SK-N-SH (cell line): ENCODE measurements at regions not wholly inside any gene's neighbourhood (a gene's known extent, or its start where the extent isn't known, plus 50 kb on each side); places are given as distances from the start of the nearest gene placed in this dataset.

Experiments used
- CTCF ChIA-PET: fragments of 300-600, 350-600 bp; formaldehyde crosslinking; extraction: SDS; loops from one replicate; lab custom pipeline; 2021; lab: Yijun Ruan, JAX
- POLR2A ChIA-PET: fragments of 350-600 bp; sonication (Branson Sonifier 250); formaldehyde crosslinking; extraction: SDS; loops from one replicate; lab custom pipeline; 2020; ENCODE audit warnings: antibody characterized with exemption, inconsistent platforms; lab: Yijun Ruan, JAX
- DNase-seq: peaks from one replicate; pipeline ENCODE4 v3.0.0; 2012
- H2AFZ ChIP-seq: fragments of 200-600 bp; sonication (generic); 2 replicates; pipeline ENCODE4 v1.8.1; 2016; ENCODE audit warnings: antibody characterized with exemption, mild to moderate bottlenecking, low read depth
- H3F3A ChIP-seq: fragments of 200-600 bp; sonication (generic); replicated peaks from 2 replicates; pipeline ENCODE3; 2016; ENCODE audit warnings: antibody characterized with exemption, mild to moderate bottlenecking; ENCODE audit not compliant: insufficient read depth
- H3K27ac ChIP-seq, 2 experiments: fragments of 200-500 bp in 1 of 2; fragments of 200-600 bp in 1 of 2; sonication (Bioruptor generic) in 1 of 2; sonication (generic), shearing (Covaris generic) in 1 of 2; 2 replicates each; pipeline versions ENCODE4 v1.5.1 to v1.6.1; 2014 to 2016; ENCODE audit warnings: low read depth in 2 of 2, inconsistent platforms in 1 of 2, low read length in 1 of 2, mild to moderate bottlenecking in 1 of 2, mixed read lengths in 1 of 2
- H3K27me3 ChIP-seq: fragments of 200-600 bp; sonication (generic), shearing (Covaris generic); 2 replicates; pipeline ENCODE4 v1.6.1; 2016; ENCODE audit warnings: mixed run types; ENCODE audit not compliant: insufficient read depth
- H3K36me3 ChIP-seq, 2 experiments: fragments of 200-500 bp in 1 of 2; fragments of 200-600 bp in 1 of 2; sonication (Bioruptor generic) in 1 of 2; sonication (generic) in 1 of 2; replicated peaks in 1 of 2; 2 replicates each; pipeline versions ENCODE3 to v1.5.1; 2014 to 2016; ENCODE audit warnings: low read length in 1 of 2, mild to moderate bottlenecking in 1 of 2; ENCODE audit not compliant: insufficient read depth in 2 of 2, control insufficient read depth in 1 of 2
- H3K4me1 ChIP-seq, 2 experiments: fragments of 200-500 bp in 1 of 2; fragments of 200-600 bp in 1 of 2; sonication (Bioruptor generic) in 1 of 2; sonication (generic), shearing (Covaris generic) in 1 of 2; 2 replicates each; pipeline versions ENCODE4 v1.5.1 to v1.6.1; 2014 to 2016; ENCODE audit warnings: low read depth in 1 of 2, low read length in 1 of 2, mixed run types in 1 of 2; ENCODE audit not compliant: insufficient read depth in 2 of 2, control insufficient read depth in 1 of 2
- H3K4me2 ChIP-seq: fragments of 200-600 bp; sonication (generic), shearing (Covaris generic); 2 replicates; pipeline ENCODE4 v1.6.1; 2017; ENCODE audit warnings: mixed run types
- H3K4me3 ChIP-seq, 2 experiments: fragments of 200-500 bp in 1 of 2; fragments of 200-600 bp in 1 of 2; sonication (Bioruptor generic) in 1 of 2; sonication (generic), shearing (Covaris generic) in 1 of 2; 2 replicates each; pipeline versions ENCODE4 v1.5.1 to v1.8.1; 2014 to 2016; ENCODE audit warnings: low read depth in 2 of 2, inconsistent platforms in 1 of 2, low read length in 1 of 2, mild to moderate bottlenecking in 1 of 2, mixed read lengths in 1 of 2, moderate library complexity in 1 of 2
- H3K79me2 ChIP-seq: fragments of 200-600 bp; sonication (generic); 2 replicates; pipeline ENCODE4 v1.8.1; 2017; ENCODE audit warnings: mild to moderate bottlenecking; ENCODE audit not compliant: insufficient read depth
- H3K9ac ChIP-seq: fragments of 200-600 bp; sonication (generic); 2 replicates; pipeline ENCODE4 v1.6.1; 2017; ENCODE audit warnings: mixed run types
- H3K9me2 ChIP-seq: fragments of 200-600 bp; sonication (generic); 2 replicates; pipeline ENCODE4 v1.6.1; 2017; ENCODE audit warnings: mixed run types
- H3K9me3 ChIP-seq: fragments of 200-600 bp; sonication (generic); 2 replicates; pipeline ENCODE4 v1.6.1; 2017; ENCODE audit warnings: mixed run types, mild to moderate bottlenecking, moderate library complexity
- H4K20me1 ChIP-seq: fragments of 200-600 bp; sonication (generic); 2 replicates; pipeline ENCODE4 v1.6.1; 2017; ENCODE audit warnings: mild to moderate bottlenecking, mixed run types; ENCODE audit not compliant: insufficient read depth
- CHD2 ChIP-seq: fragments of 150-350 bp; IDR thresholded peaks from 2 replicates; pipeline ENCODE4 v1.6.1; 2018; ENCODE audit warnings: low read length; ENCODE audit not compliant: partially characterized antibody
- FOSL2 ChIP-seq: IDR thresholded peaks from 2 replicates; pipeline ENCODE4 v1.4.0; 2012; ENCODE audit warnings: low read depth, mild to moderate bottlenecking, moderate library complexity, borderline replicate concordance
- FOXJ3 ChIP-seq: sonication (generic); formaldehyde crosslinking; IDR thresholded peaks from 2 replicates; pipeline ENCODE4 v1.5.1; 2020; ENCODE audit warnings: mild to moderate bottlenecking, missing genetic modification reagents
- IRF3 ChIP-seq: fragments of 150-350 bp; IDR thresholded peaks from 2 replicates; pipeline ENCODE4 v1.6.1; 2016; ENCODE audit warnings: mild to moderate bottlenecking, low read depth, low read length
- MEF2A ChIP-seq: IDR thresholded peaks from 2 replicates; pipeline ENCODE4 v1.4.0; 2012; ENCODE audit warnings: low read depth, borderline replicate concordance
- POLR2AphosphoS5 ChIP-seq: IDR thresholded peaks from 2 replicates; pipeline ENCODE4 v1.6.1; 2012; ENCODE audit warnings: low read depth, low read length
- RAD21 ChIP-seq: IDR thresholded peaks from 2 replicates; pipeline ENCODE4 v1.6.1; 2012; ENCODE audit warnings: mild to moderate bottlenecking, low read length
- RCOR1 ChIP-seq: fragments of 150-350 bp; IDR thresholded peaks from 2 replicates; pipeline ENCODE4 v1.6.1; 2017; ENCODE audit warnings: antibody characterized with exemption, low read length
- RFX5 ChIP-seq: IDR thresholded peaks from 2 replicates; pipeline ENCODE4 v1.6.1; 2012; ENCODE audit warnings: mild to moderate bottlenecking, improper control_type of control experiment, low read length
- SMC3 ChIP-seq: IDR thresholded peaks from 2 replicates; pipeline ENCODE4 v1.6.1; 2012; ENCODE audit warnings: low read depth, low read length, improper control_type of control experiment
- TAF1 ChIP-seq: IDR thresholded peaks from 2 replicates; pipeline ENCODE4 v1.6.1; 2012; ENCODE audit warnings: low read depth, mild to moderate bottlenecking, low read length, moderate library complexity, borderline replicate concordance
- TCF12 ChIP-seq: IDR thresholded peaks from 2 replicates; pipeline ENCODE4 v1.4.0; 2012
- TEAD4 ChIP-seq: IDR thresholded peaks from 2 replicates; pipeline ENCODE4 v1.4.0; 2012; ENCODE audit warnings: mild to moderate bottlenecking, borderline replicate concordance; ENCODE audit not compliant: insufficient read depth
- USF1 ChIP-seq: IDR thresholded peaks from 2 replicates; pipeline ENCODE4 v1.4.0; 2012; ENCODE audit warnings: low read depth, borderline replicate concordance
- USF2 ChIP-seq: fragments of 150-350 bp; IDR thresholded peaks from 2 replicates; pipeline ENCODE4 v1.6.1; 2017; ENCODE audit warnings: antibody characterized with exemption, low read length, low read depth, borderline replicate concordance
- YY1 ChIP-seq: IDR thresholded peaks from 2 replicates; pipeline ENCODE4 v1.4.0; 2012; ENCODE audit warnings: low read depth, mild to moderate bottlenecking
- WGBS: methylation state at CpG from one replicate; pipeline ENCODE4 v1.1.6; 2017; ENCODE audit warnings: low lambda C conversion rate; 5-methylcytosine and 5-hydroxymethylcytosine counted together
- TF ChIP-seq, protein P1 (sequence below): IDR thresholded peaks from 2 replicates; pipeline ENCODE4 v1.4.0; 2012; ENCODE audit warnings: low read depth, borderline replicate concordance
- TF ChIP-seq, protein P2 (sequence below): IDR thresholded peaks from 2 replicates; pipeline ENCODE4 v1.6.1; 2012; ENCODE audit warnings: mild to moderate bottlenecking, low read depth, low read length, moderate library complexity

DNA sequence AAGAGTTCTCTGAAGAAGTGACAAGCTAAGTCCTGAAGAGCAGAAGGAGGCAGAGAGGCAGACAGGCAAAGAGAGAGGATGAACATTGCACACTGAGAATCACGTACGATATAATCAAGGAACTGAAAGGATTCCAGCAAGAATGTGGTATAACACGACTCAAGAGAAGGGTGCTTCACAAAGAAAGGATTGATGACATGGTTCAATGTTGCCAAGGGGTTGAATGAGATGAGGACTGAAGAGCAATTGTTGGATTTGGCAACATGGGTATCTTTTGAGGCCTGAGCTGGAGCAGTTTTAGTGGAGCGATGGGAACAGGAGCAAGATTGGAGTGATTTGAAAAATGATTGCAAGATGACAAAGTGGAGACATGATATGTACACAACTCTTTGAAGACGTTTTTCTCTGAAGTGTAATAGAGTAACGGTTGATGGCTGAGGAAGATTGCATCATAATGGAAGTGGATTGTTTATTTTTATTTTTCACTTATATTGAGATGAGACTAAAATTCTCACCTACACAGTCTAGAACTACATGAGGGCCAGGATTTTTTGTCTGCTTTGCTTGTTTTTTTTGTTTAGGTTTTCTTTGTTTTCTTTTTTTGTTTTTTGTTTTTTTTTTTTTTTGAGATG is 1049.9 kb upstream of the WWC1 start:
- Histone ChIP-seq H3K9me3 (no peaks in the 10 kb centered on the region), H4K20me1 (no peaks in the 10 kb centered on the region), H3K4me1 (no peaks in the 10 kb centered on the region), H3K4me3 (no peak overlapping the region), H3K79me2 (no peaks in the 10 kb centered on the region), H2AFZ (no peak overlapping the region), H3K4me2 (no peak overlapping the region), H3K9me2 (no peaks in the 10 kb centered on the region), H3K36me3 (no peaks in the 10 kb centered on the region), H3K27me3 (no peaks in the 10 kb centered on the region), H3F3A (no peaks in the 10 kb centered on the region), H3K9ac (no peak overlapping the region), H3K27ac (no peak overlapping the region)
- DNase-seq, result no peak
- ChIA-PET CTCF (no interaction called here), POLR2A (no interaction called here)
- 57% methylated on average over 6 of the region's 6 CpGs for WGBS
- TF ChIP-seq CHD2, result no peak
- no peak for TF ChIP-seq SMC3
- TF ChIP-seq TEAD4, result no peak
- TF ChIP-seq USF2, result no peak
- TF ChIP-seq TAF1, result no peak
- TF ChIP-seq FOSL2, result no peak
- no peak for TF ChIP-seq USF1
- no peak for TF ChIP-seq RAD21
- TF ChIP-seq MEF2A, result no peak
- TF ChIP-seq YY1, result no peak
- TF ChIP-seq IRF3, result no peak

GRCh38 chr5:167242701-167243100 is 1048.7 kb upstream of the WWC1 start:
- TF ChIP-seq RAD21, result no peak
- TF ChIP-seq RFX5, result no peak
- no peak for TF ChIP-seq POLR2AphosphoS5
- TF ChIP-seq, protein P1, sequence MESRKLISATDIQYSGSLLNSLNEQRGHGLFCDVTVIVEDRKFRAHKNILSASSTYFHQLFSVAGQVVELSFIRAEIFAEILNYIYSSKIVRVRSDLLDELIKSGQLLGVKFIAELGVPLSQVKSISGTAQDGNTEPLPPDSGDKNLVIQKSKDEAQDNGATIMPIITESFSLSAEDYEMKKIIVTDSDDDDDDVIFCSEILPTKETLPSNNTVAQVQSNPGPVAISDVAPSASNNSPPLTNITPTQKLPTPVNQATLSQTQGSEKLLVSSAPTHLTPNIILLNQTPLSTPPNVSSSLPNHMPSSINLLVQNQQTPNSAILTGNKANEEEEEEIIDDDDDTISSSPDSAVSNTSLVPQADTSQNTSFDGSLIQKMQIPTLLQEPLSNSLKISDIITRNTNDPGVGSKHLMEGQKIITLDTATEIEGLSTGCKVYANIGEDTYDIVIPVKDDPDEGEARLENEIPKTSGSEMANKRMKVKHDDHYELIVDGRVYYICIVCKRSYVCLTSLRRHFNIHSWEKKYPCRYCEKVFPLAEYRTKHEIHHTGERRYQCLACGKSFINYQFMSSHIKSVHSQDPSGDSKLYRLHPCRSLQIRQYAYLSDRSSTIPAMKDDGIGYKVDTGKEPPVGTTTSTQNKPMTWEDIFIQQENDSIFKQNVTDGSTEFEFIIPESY, result no peak
- TF ChIP-seq TCF12, result no peak
- TF ChIP-seq, protein P2, sequence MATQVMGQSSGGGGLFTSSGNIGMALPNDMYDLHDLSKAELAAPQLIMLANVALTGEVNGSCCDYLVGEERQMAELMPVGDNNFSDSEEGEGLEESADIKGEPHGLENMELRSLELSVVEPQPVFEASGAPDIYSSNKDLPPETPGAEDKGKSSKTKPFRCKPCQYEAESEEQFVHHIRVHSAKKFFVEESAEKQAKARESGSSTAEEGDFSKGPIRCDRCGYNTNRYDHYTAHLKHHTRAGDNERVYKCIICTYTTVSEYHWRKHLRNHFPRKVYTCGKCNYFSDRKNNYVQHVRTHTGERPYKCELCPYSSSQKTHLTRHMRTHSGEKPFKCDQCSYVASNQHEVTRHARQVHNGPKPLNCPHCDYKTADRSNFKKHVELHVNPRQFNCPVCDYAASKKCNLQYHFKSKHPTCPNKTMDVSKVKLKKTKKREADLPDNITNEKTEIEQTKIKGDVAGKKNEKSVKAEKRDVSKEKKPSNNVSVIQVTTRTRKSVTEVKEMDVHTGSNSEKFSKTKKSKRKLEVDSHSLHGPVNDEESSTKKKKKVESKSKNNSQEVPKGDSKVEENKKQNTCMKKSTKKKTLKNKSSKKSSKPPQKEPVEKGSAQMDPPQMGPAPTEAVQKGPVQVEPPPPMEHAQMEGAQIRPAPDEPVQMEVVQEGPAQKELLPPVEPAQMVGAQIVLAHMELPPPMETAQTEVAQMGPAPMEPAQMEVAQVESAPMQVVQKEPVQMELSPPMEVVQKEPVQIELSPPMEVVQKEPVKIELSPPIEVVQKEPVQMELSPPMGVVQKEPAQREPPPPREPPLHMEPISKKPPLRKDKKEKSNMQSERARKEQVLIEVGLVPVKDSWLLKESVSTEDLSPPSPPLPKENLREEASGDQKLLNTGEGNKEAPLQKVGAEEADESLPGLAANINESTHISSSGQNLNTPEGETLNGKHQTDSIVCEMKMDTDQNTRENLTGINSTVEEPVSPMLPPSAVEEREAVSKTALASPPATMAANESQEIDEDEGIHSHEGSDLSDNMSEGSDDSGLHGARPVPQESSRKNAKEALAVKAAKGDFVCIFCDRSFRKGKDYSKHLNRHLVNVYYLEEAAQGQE, result no peak
- no peak for TF ChIP-seq FOXJ3
- TF ChIP-seq FOSL2, result no peak
- TF ChIP-seq RCOR1, result no peak
- CTCF ChIA-PET, result no interaction called here
- 31% methylated on average over 4 of the region's 4 CpGs for WGBS

More at GRCh38 chr5:167242701-167243100, 1048.7 kb upstream of the WWC1 start:
- H3K9me3 ChIP-seq, result no peaks in the 10 kb centered on the region
- no peak overlapping the region for H3K4me2 ChIP-seq
- POLR2A ChIA-PET, result no interaction called here
- no peaks in the 10 kb centered on the region for H3F3A ChIP-seq
- no peaks in the 10 kb centered on the region for H3K27me3 ChIP-seq
- DNase-seq, result no peak
- no peaks in the 10 kb centered on the region for H4K20me1 ChIP-seq
- H3K9me2 ChIP-seq, result no peaks in the 10 kb centered on the region
- H3K4me3 ChIP-seq, result no peak overlapping the region
- H2AFZ ChIP-seq, result no peak overlapping the region
- no peaks in the 10 kb centered on the region for H3K4me1 ChIP-seq
- no peaks in the 10 kb centered on the region for H3K36me3 ChIP-seq
- no peak overlapping the region for H3K27ac ChIP-seq
- no peak overlapping the region for H3K9ac ChIP-seq
- no peaks in the 10 kb centered on the region for H3K79me2 ChIP-seq
